ENCODE measurements at regions not wholly inside any gene's neighbourhood (a gene's known extent, or its start where the extent isn't known, plus 50 kb on each side); places are given as distances from the start of the nearest gene placed in this dataset.

- no peaks in the 10 kb centered on the region for H3K36me3 ChIP-seq (replicated peaks; ENCODE audit: insufficient read depth, low read depth)
- 88% methylated on average over 1 of the region's 1 CpG for WGBS (ENCODE audit: low lambda C conversion rate, missing lambda C conversion rate)
- H3K4me2 ChIP-seq = no peak overlapping the region
- TF ChIP-seq EZH2phosphoT487 (IDR thresholded peaks at IDR 0.05; ENCODE audit: low read depth, severe bottlenecking, unreplicated experiment) (no peak), CTCF (IDR thresholded peaks at IDR 0.05; ENCODE audit: poor library complexity) (no peak)
- DNase-seq (ENCODE audit: low spot score) = no peak
- no peaks in the 10 kb centered on the region for H3K4me1 ChIP-seq (ENCODE audit: insufficient read depth)
- no peak overlapping the region for H3K27ac ChIP-seq
- H3K4me3 ChIP-seq = no peak overlapping the region
- no peak overlapping the region for H2AFZ ChIP-seq
- H3K27me3 ChIP-seq = no peaks in the 10 kb centered on the region
- H3K9me3 ChIP-seq (ENCODE audit: low read depth) = no peaks in the 10 kb centered on the region
- no peaks in the 10 kb centered on the region for H3K79me2 ChIP-seq
- H4K20me1 ChIP-seq (ENCODE audit: insufficient read depth, poor library complexity, severe bottlenecking) = no peaks in the 10 kb centered on the region
- no peaks in the 10 kb centered on the region for H3K9me2 ChIP-seq (replicated peaks; ENCODE audit: insufficient read depth)
Observed at GRCh38 chr4:96366632-96367031, 526.7 kb downstream of the PDHA2 start.

GRCh38 chr4:96375367-96375766 is 535.5 kb downstream of the PDHA2 start:
- no peak overlapping the region for H3K4me2 ChIP-seq
- no peak overlapping the region for H2AFZ ChIP-seq
- TF ChIP-seq CTCF (IDR thresholded peaks at IDR 0.05; ENCODE audit: poor library complexity) = no peak
- TF ChIP-seq EZH2phosphoT487 (IDR thresholded peaks at IDR 0.05; ENCODE audit: low read depth, severe bottlenecking, unreplicated experiment) = no peak
- TF ChIP-seq EZH2 (IDR thresholded peaks at IDR 0.05; ENCODE audit: borderline replicate concordance) = no peak
- H3K27ac ChIP-seq = no peak overlapping the region
- no peak overlapping the region for H3K4me3 ChIP-seq
- no peaks in the 10 kb centered on the region for H3K4me1 ChIP-seq (ENCODE audit: insufficient read depth)
- no peaks in the 10 kb centered on the region for H3K36me3 ChIP-seq (replicated peaks; ENCODE audit: insufficient read depth, low read depth)
- H4K20me1 ChIP-seq (ENCODE audit: insufficient read depth, poor library complexity, severe bottlenecking) = no peaks in the 10 kb centered on the region
- no peak for DNase-seq (ENCODE audit: low spot score)
- H3K27me3 ChIP-seq = no peaks in the 10 kb centered on the region
- H3K9me3 ChIP-seq (ENCODE audit: low read depth) = no peaks in the 10 kb centered on the region
- H3K79me2 ChIP-seq = no peaks in the 10 kb centered on the region
- 88% methylated on average over 3 of the region's 3 CpGs for WGBS (ENCODE audit: low lambda C conversion rate, missing lambda C conversion rate)
- no peaks in the 10 kb centered on the region for H3K9me2 ChIP-seq (replicated peaks; ENCODE audit: insufficient read depth)

- H3K36me3 ChIP-seq (replicated peaks; ENCODE audit: insufficient read depth, low read depth) = no peaks in the 10 kb centered on the region
- H3K4me3 ChIP-seq = no peak overlapping the region
- no peak for TF ChIP-seq EZH2phosphoT487 (IDR thresholded peaks at IDR 0.05; ENCODE audit: low read depth, severe bottlenecking, unreplicated experiment)
- TF ChIP-seq EZH2 (IDR thresholded peaks at IDR 0.05; ENCODE audit: borderline replicate concordance) = no peak
- no peak for TF ChIP-seq CTCF (IDR thresholded peaks at IDR 0.05; ENCODE audit: poor library complexity)
- H2AFZ ChIP-seq = no peak overlapping the region
- no peaks in the 10 kb centered on the region for H4K20me1 ChIP-seq (ENCODE audit: insufficient read depth, poor library complexity, severe bottlenecking)
- no peaks in the 10 kb centered on the region for H3K9me3 ChIP-seq (ENCODE audit: low read depth)
- H3K9me2 ChIP-seq (replicated peaks; ENCODE audit: insufficient read depth) = no peaks in the 10 kb centered on the region
- no peak for DNase-seq (ENCODE audit: low spot score)
- no peaks in the 10 kb centered on the region for H3K27me3 ChIP-seq
- H3K79me2 ChIP-seq = no peaks in the 10 kb centered on the region
- no peaks in the 10 kb centered on the region for H3K4me1 ChIP-seq (ENCODE audit: insufficient read depth)
- no peak overlapping the region for H3K4me2 ChIP-seq
- WGBS (ENCODE audit: low lambda C conversion rate, missing lambda C conversion rate) = 73% methylated on average over 2 of the region's 2 CpGs
- H3K27ac ChIP-seq = no peak overlapping the region
Observed at GRCh38 chr4:96379524-96379923, 539.6 kb downstream of the PDHA2 start.

GRCh38 chr4:96380106-96380505 is 540.2 kb downstream of the PDHA2 start:
- Histone ChIP-seq H3K27ac (no peak overlapping the region), H2AFZ (no peak overlapping the region), H3K4me2 (no peak overlapping the region), H3K9me3 (ENCODE audit: low read depth) (no peaks in the 10 kb centered on the region), H3K4me1 (ENCODE audit: insufficient read depth) (no peaks in the 10 kb centered on the region), H3K36me3 (replicated peaks; ENCODE audit: insufficient read depth, low read depth) (no peaks in the 10 kb centered on the region), H3K79me2 (no peaks in the 10 kb centered on the region), H3K27me3 (no peaks in the 10 kb centered on the region), H3K4me3 (no peak overlapping the region), H4K20me1 (ENCODE audit: insufficient read depth, poor library complexity, severe bottlenecking) (no peaks in the 10 kb centered on the region), H3K9me2 (replicated peaks; ENCODE audit: insufficient read depth) (no peaks in the 10 kb centered on the region)
- no peak for DNase-seq (ENCODE audit: low spot score)
- TF ChIP-seq CTCF (IDR thresholded peaks at IDR 0.05; ENCODE audit: poor library complexity) (no peak), EZH2phosphoT487 (IDR thresholded peaks at IDR 0.05; ENCODE audit: low read depth, severe bottlenecking, unreplicated experiment) (no peak), EZH2 (IDR thresholded peaks at IDR 0.05; ENCODE audit: borderline replicate concordance) (no peak)
